GM18498 (cell line): ENCODE measurements at regions not wholly inside any gene's neighbourhood (a gene's known extent, or its start where the extent isn't known, plus 50 kb on each side); places are given as distances from the start of the nearest gene placed in this dataset.
"Not testable (repeated sequence)": the region's sequence is repeated elsewhere in the genome, so short reads cannot be mapped to it uniquely, and the experiment has no call there.

Experiments used
- ATAC-seq: cut with Tn5 transposase; IDR thresholded peaks from one replicate; pipeline ENCODE4 v1.9.1; 2021; ENCODE audit warnings: mild to moderate bottlenecking, moderate library complexity; ENCODE audit not compliant: unreplicated experiment

- ATAC-seq: not testable (repeated sequence)
These were observed 228.2 kb downstream of the COPRS start for GRCh38 chr17:31630866-31631265.

- no peak for ATAC-seq
These were observed 229.2 kb downstream of the COPRS start for GRCh38 chr17:31629696-31630470.

- ATAC-seq: no peak
These were observed 231.1 kb downstream of the COPRS start for GRCh38 chr17:31627960-31628359.

- no peak for ATAC-seq
These were observed 232.5 kb downstream of the RAB11FIP4 start for GRCh38 chr17:31623990-31624389.

GRCh38 chr17:31622500-31622899 is 231.0 kb downstream of the RAB11FIP4 start:
- ATAC-seq: no peak

- no peak for ATAC-seq
These were observed 230.1 kb downstream of the RAB11FIP4 start for GRCh38 chr17:31621566-31621965.

GRCh38 chr17:31611053-31611452 is 219.6 kb downstream of the RAB11FIP4 start:
- not testable (repeated sequence) for ATAC-seq

GRCh38 chr17:31609996-31610910 is 218.8 kb downstream of the RAB11FIP4 start:
- no peak for ATAC-seq

GRCh38 chr17:31609331-31609730 is 217.9 kb downstream of the RAB11FIP4 start:
- ATAC-seq: no peak

GRCh38 chr17:31608659-31609254 is 217.3 kb downstream of the RAB11FIP4 start:
- ATAC-seq: no peak

- no peak for ATAC-seq
These were observed 214.3 kb downstream of the RAB11FIP4 start for GRCh38 chr17:31605761-31606160.

GRCh38 chr17:31604936-31605335 is 213.5 kb downstream of the RAB11FIP4 start:
- no peak for ATAC-seq

- not testable (repeated sequence) for ATAC-seq
These were observed 208.7 kb downstream of the RAB11FIP4 start for GRCh38 chr17:31600144-31600543.

GRCh38 chr17:31598921-31599571 is 207.6 kb downstream of the RAB11FIP4 start:
- ATAC-seq: no peak

GRCh38 chr17:31598399-31598782 is 206.9 kb downstream of the RAB11FIP4 start:
- no peak for ATAC-seq

- no peak for ATAC-seq
These were observed 206.3 kb downstream of the RAB11FIP4 start for GRCh38 chr17:31597646-31598398.

GRCh38 chr17:31596382-31597323 is 205.2 kb downstream of the RAB11FIP4 start:
- ATAC-seq: peak; percentile 84

- no peak for ATAC-seq
These were observed 204.3 kb downstream of the RAB11FIP4 start for GRCh38 chr17:31595666-31596381.
